Mesothelial cell of epicardium (in vitro differentiated cells): ENCODE measurements at regions not wholly inside any gene's neighbourhood (a gene's known extent, or its start where the extent isn't known, plus 50 kb on each side); places are given as distances from the start of the nearest gene placed in this dataset.
A peak's percentile ranks its signal among the peaks of the same experiment; 100 is the strongest.

Experiments used
- DNase-seq, 2 experiments: peaks; one replicate each; pipeline ENCODE4 v3.0.0; 2021; ENCODE audit warnings: low spot score in 2 of 2; ENCODE audit not compliant: unreplicated experiment in 2 of 2
- H3K27ac Mint-ChIP-seq: 2 replicates; pipeline ENCODE4 v1.8.0; 2021; ENCODE audit warnings: mixed read lengths
- H3K27me3 Mint-ChIP-seq: 2 replicates; pipeline ENCODE4 v1.8.0; 2021; ENCODE audit warnings: low read depth, mixed read lengths
- H3K36me3 Mint-ChIP-seq: 2 replicates; pipeline ENCODE4 v1.8.0; 2021; ENCODE audit warnings: mixed read lengths
- H3K4me1 Mint-ChIP-seq: 2 replicates; pipeline ENCODE4 v1.8.0; 2021; ENCODE audit warnings: mixed read lengths
- H3K4me3 Mint-ChIP-seq: 2 replicates; pipeline ENCODE4 v1.8.0; 2021; ENCODE audit warnings: mild to moderate bottlenecking, moderate library complexity, mixed read lengths
- H3K9me3 Mint-ChIP-seq: 2 replicates; pipeline ENCODE4 v1.8.0; 2021; ENCODE audit warnings: mixed read lengths
- TF ChIP-seq, protein P1 (sequence below): fragments of 200-600 bp; sonication (generic); IDR thresholded peaks from one replicate; pipeline ENCODE4 v1.5.0; 2021; ENCODE audit warnings: antibody characterized with exemption; ENCODE audit not compliant: unreplicated experiment

DNA sequence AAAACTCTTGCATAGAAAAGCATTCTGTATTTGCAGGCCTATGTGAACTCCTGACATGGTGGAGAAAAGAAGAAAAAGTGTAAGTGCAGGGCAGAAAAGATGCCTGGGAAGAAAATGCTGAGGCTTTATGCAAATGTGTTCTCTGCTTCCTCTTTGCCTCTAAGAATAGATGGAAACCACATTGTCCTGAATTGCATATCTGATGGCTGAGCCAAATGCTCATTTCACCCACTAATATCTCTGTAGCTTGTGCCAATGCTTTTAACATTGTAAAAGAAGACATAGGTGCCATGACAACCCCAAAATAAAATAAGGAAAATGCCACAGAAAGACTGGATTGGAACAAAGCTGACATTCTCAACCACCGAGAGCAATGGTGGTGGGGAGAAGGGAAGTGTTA, 307.4 kb downstream of the GRIA2 start:
- H3K27me3 Mint-ChIP-seq = no peaks in the 10 kb centered on the region
- TF ChIP-seq, protein P1, sequence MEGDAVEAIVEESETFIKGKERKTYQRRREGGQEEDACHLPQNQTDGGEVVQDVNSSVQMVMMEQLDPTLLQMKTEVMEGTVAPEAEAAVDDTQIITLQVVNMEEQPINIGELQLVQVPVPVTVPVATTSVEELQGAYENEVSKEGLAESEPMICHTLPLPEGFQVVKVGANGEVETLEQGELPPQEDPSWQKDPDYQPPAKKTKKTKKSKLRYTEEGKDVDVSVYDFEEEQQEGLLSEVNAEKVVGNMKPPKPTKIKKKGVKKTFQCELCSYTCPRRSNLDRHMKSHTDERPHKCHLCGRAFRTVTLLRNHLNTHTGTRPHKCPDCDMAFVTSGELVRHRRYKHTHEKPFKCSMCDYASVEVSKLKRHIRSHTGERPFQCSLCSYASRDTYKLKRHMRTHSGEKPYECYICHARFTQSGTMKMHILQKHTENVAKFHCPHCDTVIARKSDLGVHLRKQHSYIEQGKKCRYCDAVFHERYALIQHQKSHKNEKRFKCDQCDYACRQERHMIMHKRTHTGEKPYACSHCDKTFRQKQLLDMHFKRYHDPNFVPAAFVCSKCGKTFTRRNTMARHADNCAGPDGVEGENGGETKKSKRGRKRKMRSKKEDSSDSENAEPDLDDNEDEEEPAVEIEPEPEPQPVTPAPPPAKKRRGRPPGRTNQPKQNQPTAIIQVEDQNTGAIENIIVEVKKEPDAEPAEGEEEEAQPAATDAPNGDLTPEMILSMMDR = no peak
- no peak overlapping the region for H3K27ac Mint-ChIP-seq
- no peak for DNase-seq
- H3K36me3 Mint-ChIP-seq = no peaks in the 10 kb centered on the region
- no peaks in the 10 kb centered on the region for H3K4me1 Mint-ChIP-seq
- H3K9me3 Mint-ChIP-seq = peaks cover 61% of the 10 kb centered on the region
- no peak overlapping the region for H3K4me3 Mint-ChIP-seq

DNA sequence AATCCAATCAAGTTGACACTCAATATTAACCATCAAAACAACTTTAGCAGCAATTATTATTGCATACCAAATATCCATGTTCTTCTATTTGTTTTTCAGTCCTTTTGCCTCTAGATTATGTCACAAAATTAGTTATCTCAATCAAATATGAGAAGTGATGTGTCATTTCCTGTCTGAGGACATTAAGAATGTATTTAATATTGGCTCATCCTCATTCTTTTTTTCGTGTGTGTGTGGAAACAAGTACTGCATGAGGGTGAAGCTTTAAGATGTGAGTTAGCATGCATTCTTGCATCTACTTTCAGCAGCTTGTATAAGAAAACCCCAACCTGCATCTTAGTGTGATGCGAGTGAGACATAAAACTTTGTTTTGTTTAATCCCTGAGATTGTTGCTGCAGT, 301.4 kb downstream of the GRIA2 start:
- TF ChIP-seq, protein P1 = no peak
- no peak overlapping the region for H3K27ac Mint-ChIP-seq
- H3K27me3 Mint-ChIP-seq = peaks cover 2% of the 10 kb centered on the region
- no peaks in the 10 kb centered on the region for H3K36me3 Mint-ChIP-seq
- H3K9me3 Mint-ChIP-seq = peaks cover 30% of the 10 kb centered on the region
- no peak overlapping the region for H3K4me3 Mint-ChIP-seq
- DNase-seq = no peak
- no peaks in the 10 kb centered on the region for H3K4me1 Mint-ChIP-seq

DNA sequence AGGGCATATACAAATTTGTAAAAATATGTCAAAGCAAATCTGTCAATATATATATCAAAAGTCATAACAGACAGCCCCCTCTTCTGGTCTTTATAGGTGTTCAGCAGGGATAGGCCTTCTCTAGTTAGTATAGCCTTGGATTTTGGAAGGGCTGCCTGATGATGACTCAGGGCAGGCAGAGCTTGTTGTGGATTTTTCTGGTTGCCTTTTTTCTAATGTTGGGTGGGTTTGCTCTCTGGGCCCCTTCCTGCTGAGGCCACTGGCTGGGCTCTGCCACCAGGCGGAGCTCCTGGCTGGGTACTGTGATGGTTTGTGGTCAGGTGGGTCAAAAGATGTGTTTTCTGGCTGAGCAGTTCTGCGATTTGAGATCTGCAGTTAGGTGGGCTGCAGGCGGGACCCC, 294.2 kb downstream of the GRIA2 start:
- Mint-ChIP-seq H3K27ac (no peak overlapping the region), H3K4me3 (no peak overlapping the region), H3K4me1 (no peaks in the 10 kb centered on the region), H3K9me3 (no peaks in the 10 kb centered on the region), H3K36me3 (no peaks in the 10 kb centered on the region), H3K27me3 (peaks cover 5% of the 10 kb centered on the region)
- DNase-seq = no peak
- TF ChIP-seq, protein P1 = no peak

DNA sequence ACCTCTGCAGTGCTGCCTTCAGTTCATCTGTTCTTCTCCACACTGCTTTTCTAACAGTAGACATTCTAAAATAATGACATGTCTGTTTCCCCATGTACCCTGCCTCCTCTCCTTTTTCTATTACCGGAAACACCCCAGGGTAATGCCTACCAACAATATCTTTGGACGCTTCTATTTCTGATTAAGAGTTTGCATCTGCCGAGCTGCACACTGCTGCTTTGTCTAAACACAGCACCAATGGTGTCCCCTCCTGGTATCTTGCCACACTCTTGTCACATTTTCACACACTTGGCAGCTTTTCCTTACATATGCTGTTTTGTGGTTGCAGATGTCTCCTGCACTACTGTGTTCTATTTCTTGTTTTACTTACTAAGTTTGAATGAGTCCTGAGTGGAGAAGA, 288.8 kb downstream of the GRIA2 start:
- H3K4me3 Mint-ChIP-seq = no peak overlapping the region
- peaks cover 5% of the 10 kb centered on the region for H3K27me3 Mint-ChIP-seq
- TF ChIP-seq, protein P1 = no peak
- no peak for DNase-seq
- no peaks in the 10 kb centered on the region for H3K9me3 Mint-ChIP-seq
- no peaks in the 10 kb centered on the region for H3K36me3 Mint-ChIP-seq
- no peaks in the 10 kb centered on the region for H3K4me1 Mint-ChIP-seq
- no peak overlapping the region for H3K27ac Mint-ChIP-seq

DNA sequence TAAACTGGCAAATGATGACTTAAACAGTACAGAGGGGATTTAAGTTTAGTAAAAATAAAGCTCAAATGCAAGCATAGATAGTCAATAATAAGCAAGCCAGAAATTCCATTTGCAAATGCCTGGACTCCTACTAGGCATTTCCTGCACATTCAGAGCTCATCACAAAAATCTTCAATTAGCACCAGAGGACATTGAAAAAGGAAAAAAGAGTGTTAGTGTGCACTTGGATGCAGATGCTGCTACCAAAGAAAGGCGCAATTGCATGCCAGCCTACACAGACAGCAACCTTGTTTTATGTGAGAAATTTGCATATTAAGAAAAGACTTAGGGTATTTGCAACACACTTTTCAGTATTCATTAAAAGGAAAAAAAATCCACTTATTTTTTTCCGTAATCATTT, 282.1 kb downstream of the GRIA2 start:
- H3K27me3 Mint-ChIP-seq = peaks cover 4% of the 10 kb centered on the region
- H3K27ac Mint-ChIP-seq = no peak overlapping the region
- no peaks in the 10 kb centered on the region for H3K9me3 Mint-ChIP-seq
- no peaks in the 10 kb centered on the region for H3K36me3 Mint-ChIP-seq
- DNase-seq = no peak
- H3K4me3 Mint-ChIP-seq = no peak overlapping the region
- TF ChIP-seq, protein P1 = no peak
- H3K4me1 Mint-ChIP-seq = no peaks in the 10 kb centered on the region

DNA sequence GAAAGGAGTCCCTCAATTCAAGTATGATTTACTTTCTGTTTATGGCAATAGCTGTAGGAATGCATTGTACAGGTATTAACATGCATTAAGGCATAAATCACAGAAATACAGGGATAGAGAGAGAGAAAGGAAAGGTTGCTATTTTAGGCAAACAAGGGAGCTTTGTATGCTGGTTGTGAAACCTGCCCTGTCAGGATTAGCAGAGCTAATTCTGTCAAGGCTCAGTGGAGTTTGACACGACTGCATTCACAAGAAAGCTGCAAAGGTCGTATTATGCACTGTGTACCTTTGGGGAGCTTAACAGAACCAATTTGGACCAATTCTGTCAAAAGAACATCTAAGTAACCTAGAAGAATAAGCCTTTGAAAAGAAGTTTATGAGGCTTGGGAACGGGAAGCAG, 239.3 kb downstream of the GRIA2 start:
- Mint-ChIP-seq H3K9me3 (peaks cover 28% of the 10 kb centered on the region), H3K27me3 (no peaks in the 10 kb centered on the region), H3K27ac (peak overlapping the region; percentile 61), H3K4me1 (peaks cover 18% of the 10 kb centered on the region), H3K4me3 (no peak overlapping the region), H3K36me3 (no peaks in the 10 kb centered on the region)
- DNase-seq = no peak
- TF ChIP-seq, protein P1 = no peak
